Right atrium auricular region (tissue), 2 donors: ENCODE measurements at regions not wholly inside any gene's neighbourhood (a gene's known extent, or its start where the extent isn't known, plus 50 kb on each side); places are given as distances from the start of the nearest gene placed in this dataset.

Source experiments
- DNase-seq: peaks from one replicate; pipeline ENCODE4 v3.0.0-alpha.2; 2019; ENCODE audit warnings: low spot score
- H3K27ac ChIP-seq, 2 donors: fragments of 200-600 bp; sonication (generic); 1 replicate in 1 of 2; 2 replicates in 1 of 2; pipeline ENCODE4 v1.5.1; 2016 to 2019
- H3K27me3 ChIP-seq, 2 donors: fragments of 200-600 bp; sonication (generic); one replicate each; pipeline versions ENCODE4 v1.5.1 to v1.6.0; 2017 to 2019
- H3K36me3 ChIP-seq: fragments of 200-600 bp; sonication (generic); one replicate; pipeline ENCODE4 v1.5.1; 2016
- H3K4me1 ChIP-seq, 2 donors: fragments of 200-600 bp; sonication (generic); one replicate each; pipeline versions ENCODE4 v1.5.1 to v1.6.0; 2017 to 2019
- H3K4me3 ChIP-seq, 2 donors: fragments of 200-600 bp; sonication (generic); 1 replicate in 1 of 2; 2 replicates in 1 of 2; pipeline ENCODE4 v1.5.1; 2017 to 2019; ENCODE audit warnings: mild to moderate bottlenecking in 1 of 2, moderate library complexity in 1 of 2
- H3K9me3 ChIP-seq, 2 donors: fragments of 200-600 bp; sonication (generic); one replicate each; pipeline ENCODE4 v1.5.1; 2019
- TF ChIP-seq, protein P1 (sequence below), 2 donors: fragments of 200-600 bp; sonication (generic); IDR thresholded peaks; one replicate each; pipeline ENCODE4 v1.5.1; 2019; ENCODE audit warnings: antibody characterized with exemption in 2 of 2

DNA sequence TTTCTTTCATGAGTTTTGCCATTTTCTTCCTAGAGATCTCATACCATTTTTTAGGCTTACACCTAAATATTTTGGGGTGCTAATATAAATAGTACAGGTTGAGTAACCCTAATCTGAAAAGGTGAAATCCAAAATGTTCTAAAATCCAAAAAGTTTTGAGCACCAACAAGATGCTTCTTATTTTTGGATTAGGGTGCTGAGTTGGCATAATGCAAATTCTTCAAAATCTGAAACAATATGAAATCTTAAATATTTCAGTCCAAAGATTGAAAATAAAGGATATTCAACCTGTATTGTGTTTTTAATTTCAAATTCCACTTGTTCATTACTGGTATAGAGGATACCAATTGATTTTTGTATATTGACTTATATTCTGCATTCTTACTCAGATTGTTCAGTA, 51.1 kb upstream of the KCNK2 start:
- Histone ChIP-seq H3K27ac (no peak overlapping the region), H3K4me3 (no peak overlapping the region), H3K9me3 (no peaks in the 10 kb centered on the region), H3K36me3 (no peaks in the 10 kb centered on the region), H3K4me1 (no peaks in the 10 kb centered on the region), H3K27me3 (no peaks in the 10 kb centered on the region)
- TF ChIP-seq, protein P1, sequence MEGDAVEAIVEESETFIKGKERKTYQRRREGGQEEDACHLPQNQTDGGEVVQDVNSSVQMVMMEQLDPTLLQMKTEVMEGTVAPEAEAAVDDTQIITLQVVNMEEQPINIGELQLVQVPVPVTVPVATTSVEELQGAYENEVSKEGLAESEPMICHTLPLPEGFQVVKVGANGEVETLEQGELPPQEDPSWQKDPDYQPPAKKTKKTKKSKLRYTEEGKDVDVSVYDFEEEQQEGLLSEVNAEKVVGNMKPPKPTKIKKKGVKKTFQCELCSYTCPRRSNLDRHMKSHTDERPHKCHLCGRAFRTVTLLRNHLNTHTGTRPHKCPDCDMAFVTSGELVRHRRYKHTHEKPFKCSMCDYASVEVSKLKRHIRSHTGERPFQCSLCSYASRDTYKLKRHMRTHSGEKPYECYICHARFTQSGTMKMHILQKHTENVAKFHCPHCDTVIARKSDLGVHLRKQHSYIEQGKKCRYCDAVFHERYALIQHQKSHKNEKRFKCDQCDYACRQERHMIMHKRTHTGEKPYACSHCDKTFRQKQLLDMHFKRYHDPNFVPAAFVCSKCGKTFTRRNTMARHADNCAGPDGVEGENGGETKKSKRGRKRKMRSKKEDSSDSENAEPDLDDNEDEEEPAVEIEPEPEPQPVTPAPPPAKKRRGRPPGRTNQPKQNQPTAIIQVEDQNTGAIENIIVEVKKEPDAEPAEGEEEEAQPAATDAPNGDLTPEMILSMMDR (IDR thresholded peaks at IDR 0.05), result no peak
- no peak for DNase-seq
